ENCODE measurements at regions not wholly inside any gene's neighbourhood (a gene's known extent, or its start where the extent isn't known, plus 50 kb on each side); places are given as distances from the start of the nearest gene placed in this dataset.

DNA sequence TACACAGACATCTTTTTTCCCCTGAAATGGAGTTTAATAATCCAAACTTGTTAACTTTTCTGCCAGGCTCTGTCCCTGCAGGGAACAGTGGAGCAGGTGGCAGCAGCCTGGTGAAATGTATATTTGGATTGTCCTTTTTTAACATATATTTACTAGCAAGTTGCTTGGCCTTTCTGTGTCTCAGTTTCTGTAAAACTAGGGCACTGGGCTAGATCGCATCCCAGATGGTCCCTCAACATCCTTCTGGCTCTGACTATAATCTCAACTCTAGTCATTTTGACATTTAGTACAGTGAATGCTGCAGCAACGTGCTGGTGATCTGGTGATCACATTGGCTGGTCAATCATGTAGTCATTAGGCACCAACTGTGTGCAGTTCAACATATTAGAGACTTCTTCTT is 80.4 kb downstream of the LBH start:
- Histone ChIP-seq H3K9ac (ENCODE audit: low read length) (no peak overlapping the region), H3K4me2 (ENCODE audit: low read length) (no peak overlapping the region), H2AFZ (ENCODE audit: low read depth, low read length) (no peak overlapping the region), H3K36me3 (ENCODE audit: insufficient read depth, low read length) (no peaks in the 10 kb centered on the region), H3K9me2 (ENCODE audit: insufficient read depth, low read length) (no peaks in the 10 kb centered on the region), H3K79me2 (replicated peaks; ENCODE audit: insufficient read depth, low read length) (no peaks in the 10 kb centered on the region), H3K27ac (ENCODE audit: low read length) (no peak overlapping the region), H4K20me1 (ENCODE audit: insufficient read depth) (no peaks in the 10 kb centered on the region), H3K9me3 (ENCODE audit: low read length) (no peaks in the 10 kb centered on the region), H3K4me3 (ENCODE audit: low read length) (no peak overlapping the region), H3F3A (ENCODE audit: insufficient read depth, low read length, poor library complexity, severe bottlenecking) (no peaks in the 10 kb centered on the region), H3K27me3 (ENCODE audit: insufficient read depth, low read depth, low read length) (no peaks in the 10 kb centered on the region)
- no peak for TF ChIP-seq POLR2AphosphoS5 (IDR thresholded peaks at IDR 0.05)
- no peak for TF ChIP-seq SMC3 (conservative IDR thresholded peaks at IDR 0.05; ENCODE audit: poor library complexity)
- no peak for TF ChIP-seq MXI1 (conservative IDR thresholded peaks at IDR 0.05; ENCODE audit: poor library complexity, severe bottlenecking)
- TF ChIP-seq TAF1 (IDR thresholded peaks at IDR 0.05; ENCODE audit: low read depth), result no peak
- no peak for TF ChIP-seq EP300 (conservative IDR thresholded peaks at IDR 0.05; ENCODE audit: poor library complexity, severe bottlenecking)
- TF ChIP-seq RAD21 (conservative IDR thresholded peaks at IDR 0.05), result no peak
- TF ChIP-seq, protein P1, sequence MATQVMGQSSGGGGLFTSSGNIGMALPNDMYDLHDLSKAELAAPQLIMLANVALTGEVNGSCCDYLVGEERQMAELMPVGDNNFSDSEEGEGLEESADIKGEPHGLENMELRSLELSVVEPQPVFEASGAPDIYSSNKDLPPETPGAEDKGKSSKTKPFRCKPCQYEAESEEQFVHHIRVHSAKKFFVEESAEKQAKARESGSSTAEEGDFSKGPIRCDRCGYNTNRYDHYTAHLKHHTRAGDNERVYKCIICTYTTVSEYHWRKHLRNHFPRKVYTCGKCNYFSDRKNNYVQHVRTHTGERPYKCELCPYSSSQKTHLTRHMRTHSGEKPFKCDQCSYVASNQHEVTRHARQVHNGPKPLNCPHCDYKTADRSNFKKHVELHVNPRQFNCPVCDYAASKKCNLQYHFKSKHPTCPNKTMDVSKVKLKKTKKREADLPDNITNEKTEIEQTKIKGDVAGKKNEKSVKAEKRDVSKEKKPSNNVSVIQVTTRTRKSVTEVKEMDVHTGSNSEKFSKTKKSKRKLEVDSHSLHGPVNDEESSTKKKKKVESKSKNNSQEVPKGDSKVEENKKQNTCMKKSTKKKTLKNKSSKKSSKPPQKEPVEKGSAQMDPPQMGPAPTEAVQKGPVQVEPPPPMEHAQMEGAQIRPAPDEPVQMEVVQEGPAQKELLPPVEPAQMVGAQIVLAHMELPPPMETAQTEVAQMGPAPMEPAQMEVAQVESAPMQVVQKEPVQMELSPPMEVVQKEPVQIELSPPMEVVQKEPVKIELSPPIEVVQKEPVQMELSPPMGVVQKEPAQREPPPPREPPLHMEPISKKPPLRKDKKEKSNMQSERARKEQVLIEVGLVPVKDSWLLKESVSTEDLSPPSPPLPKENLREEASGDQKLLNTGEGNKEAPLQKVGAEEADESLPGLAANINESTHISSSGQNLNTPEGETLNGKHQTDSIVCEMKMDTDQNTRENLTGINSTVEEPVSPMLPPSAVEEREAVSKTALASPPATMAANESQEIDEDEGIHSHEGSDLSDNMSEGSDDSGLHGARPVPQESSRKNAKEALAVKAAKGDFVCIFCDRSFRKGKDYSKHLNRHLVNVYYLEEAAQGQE (IDR thresholded peaks at IDR 0.05; ENCODE audit: borderline replicate concordance), result no peak
- TF ChIP-seq CTCF (IDR thresholded peaks at IDR 0.05; ENCODE audit: poor library complexity, severe bottlenecking), result no peak
- no peak for TF ChIP-seq EZH2 (IDR thresholded peaks at IDR 0.05; ENCODE audit: borderline replicate concordance, insufficient read depth, low read length, poor library complexity, severe bottlenecking)

- H3K36me3 ChIP-seq (ENCODE audit: insufficient read depth, low read length), result no peaks in the 10 kb centered on the region
- no peak overlapping the region for H3K9ac ChIP-seq (ENCODE audit: low read length)
- H3F3A ChIP-seq (ENCODE audit: insufficient read depth, low read length, poor library complexity, severe bottlenecking), result no peaks in the 10 kb centered on the region
- no peak for TF ChIP-seq EP300 (conservative IDR thresholded peaks at IDR 0.05; ENCODE audit: poor library complexity, severe bottlenecking)
- TF ChIP-seq, protein P1 (IDR thresholded peaks at IDR 0.05; ENCODE audit: borderline replicate concordance), result no peak
- no peak for TF ChIP-seq RAD21 (conservative IDR thresholded peaks at IDR 0.05)
- TF ChIP-seq SMC3 (conservative IDR thresholded peaks at IDR 0.05; ENCODE audit: poor library complexity), result no peak
- H3K27me3 ChIP-seq (ENCODE audit: insufficient read depth, low read depth, low read length), result no peaks in the 10 kb centered on the region
- no peaks in the 10 kb centered on the region for H4K20me1 ChIP-seq (ENCODE audit: insufficient read depth)
- H3K9me3 ChIP-seq (ENCODE audit: low read length), result no peaks in the 10 kb centered on the region
- H3K4me2 ChIP-seq (ENCODE audit: low read length), result no peak overlapping the region
- H3K27ac ChIP-seq (ENCODE audit: low read length), result no peak overlapping the region
- no peaks in the 10 kb centered on the region for H3K9me2 ChIP-seq (ENCODE audit: insufficient read depth, low read length)
- H3K79me2 ChIP-seq (replicated peaks; ENCODE audit: insufficient read depth, low read length), result no peaks in the 10 kb centered on the region
- no peak overlapping the region for H2AFZ ChIP-seq (ENCODE audit: low read depth, low read length)
- no peak overlapping the region for H3K4me3 ChIP-seq (ENCODE audit: low read length)
Observed at GRCh38 chr2:30312916-30313315, 81.6 kb downstream of the LBH start.
